Skin epidermis (tissue), 12 donors: ENCODE measurements at regions not wholly inside any gene's neighbourhood (a gene's known extent, or its start where the extent isn't known, plus 50 kb on each side); places are given as distances from the start of the nearest gene placed in this dataset.

Experiments used
- H3K27ac ChIP-seq, 21 experiments: fragments of 200-600 bp; sonication (generic) in 11 of 21; one replicate each; pipeline ENCODE4 v1.5.0; 2020; ENCODE audit warnings: mild to moderate bottlenecking in 3 of 21, inconsistent platforms in 2 of 21, moderate library complexity in 2 of 21
- H3K4me3 ChIP-seq, 7 experiments: fragments of 200-600 bp; sonication (generic) in 2 of 7; one replicate each; pipeline ENCODE4 v1.5.0; 2020; ENCODE audit warnings: inconsistent platforms in 2 of 7, mild to moderate bottlenecking in 2 of 7, moderate library complexity in 1 of 7

DNA sequence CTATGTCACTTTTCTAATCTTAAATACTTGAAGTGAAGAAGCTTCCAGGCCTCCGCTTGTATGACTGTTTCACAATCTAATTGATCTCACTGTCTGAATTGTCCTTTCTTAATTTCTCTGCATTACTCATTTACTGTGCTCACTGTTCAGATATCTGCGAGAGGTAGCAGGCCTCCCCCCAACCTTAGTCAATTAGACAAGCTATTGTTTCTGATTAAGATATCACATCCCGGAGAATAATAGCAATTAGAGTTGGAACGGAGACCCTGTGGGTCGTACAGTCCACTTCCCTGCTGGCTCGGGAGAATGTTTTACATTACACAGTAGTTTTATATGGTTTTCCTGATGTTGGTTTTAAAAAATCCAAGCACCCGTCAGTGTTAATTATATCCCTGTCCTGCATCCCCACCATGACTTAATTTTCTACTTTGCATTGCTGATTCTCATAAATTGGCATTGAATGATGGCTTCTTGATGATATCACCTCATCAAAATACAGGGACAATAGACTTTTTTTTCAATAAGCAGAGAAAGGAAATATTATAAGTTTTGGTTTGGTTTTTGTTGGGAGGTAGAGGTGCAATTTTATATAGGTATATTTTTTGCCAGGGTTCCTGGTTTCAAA, 178.7 kb upstream of the TSHZ2 start:
- no peak overlapping the region for H3K4me3 ChIP-seq
- H3K27ac ChIP-seq: no peak overlapping the region

DNA sequence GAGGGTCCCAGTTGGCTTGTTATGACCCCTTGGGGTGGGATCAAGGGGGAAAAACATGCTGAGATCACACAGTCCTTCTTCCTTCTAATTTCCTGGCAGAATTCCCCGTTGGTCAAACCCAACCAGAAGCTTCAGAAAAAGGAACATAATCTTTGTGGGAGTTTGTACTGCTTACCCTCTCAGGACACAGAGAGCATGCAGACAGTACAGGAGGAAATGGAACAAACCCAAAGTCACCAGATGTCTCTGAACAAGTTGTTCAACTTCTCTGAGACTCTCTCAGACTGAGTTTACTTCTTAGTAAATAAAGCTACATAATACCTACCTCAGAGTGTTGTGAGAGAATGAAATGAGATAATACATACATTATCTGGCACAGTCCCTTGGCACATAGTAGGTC, 181.1 kb upstream of the TSHZ2 start:
- Histone ChIP-seq H3K27ac (no peak overlapping the region), H3K4me3 (no peak overlapping the region)

GRCh38 chr20:52789716-52790115, 182.4 kb upstream of the TSHZ2 start:
- no peak overlapping the region for H3K27ac ChIP-seq

DNA sequence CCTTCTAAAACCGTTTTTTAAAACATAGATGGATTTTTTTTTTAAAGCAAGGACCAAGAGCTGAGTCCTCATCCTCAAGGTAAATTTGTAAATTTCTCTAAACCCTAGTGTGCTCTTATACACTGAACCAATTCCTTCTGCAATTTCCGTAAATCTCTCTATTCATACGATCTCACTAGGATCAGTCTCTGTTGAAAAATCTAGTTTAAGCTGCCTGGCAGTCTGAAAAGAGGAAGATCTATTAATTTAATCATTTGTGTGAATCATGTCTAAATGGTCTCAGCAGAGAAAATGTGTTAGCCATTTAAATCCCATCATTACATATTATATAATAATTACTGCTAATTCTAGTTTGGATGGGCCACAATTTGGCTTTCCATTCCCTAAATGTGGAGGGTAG, 184.2 kb upstream of the TSHZ2 start:
- Histone ChIP-seq H3K4me3 (no peak overlapping the region), H3K27ac (no peak overlapping the region)

More at GRCh38 chr20:52789716-52790115, 182.4 kb upstream of the TSHZ2 start:
- H3K4me3 ChIP-seq: no peak overlapping the region

DNA sequence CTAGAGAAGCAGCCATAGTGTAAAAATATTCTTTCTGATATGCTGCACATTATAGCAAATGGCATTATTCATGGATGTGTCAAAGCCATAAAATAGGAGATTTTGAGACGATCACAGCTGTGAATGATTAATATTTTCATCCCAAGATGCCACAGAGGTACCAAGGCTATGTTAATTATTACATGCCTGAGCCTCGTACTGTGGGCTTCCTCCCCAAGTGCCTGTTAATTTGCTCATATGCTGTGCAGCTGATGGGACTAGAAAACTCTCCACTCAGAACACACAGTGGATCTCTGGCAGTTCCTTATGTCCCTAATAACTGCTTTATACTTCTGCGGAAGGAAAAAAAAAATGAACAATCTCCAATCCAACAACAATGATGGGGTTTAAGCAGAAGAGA, 184.9 kb upstream of the TSHZ2 start:
- H3K27ac ChIP-seq: no peak overlapping the region
- H3K4me3 ChIP-seq: no peak overlapping the region

- H3K4me3 ChIP-seq: no peak overlapping the region
Measured at GRCh38 chr20:52785679-52786078, 186.5 kb upstream of the TSHZ2 start.

DNA sequence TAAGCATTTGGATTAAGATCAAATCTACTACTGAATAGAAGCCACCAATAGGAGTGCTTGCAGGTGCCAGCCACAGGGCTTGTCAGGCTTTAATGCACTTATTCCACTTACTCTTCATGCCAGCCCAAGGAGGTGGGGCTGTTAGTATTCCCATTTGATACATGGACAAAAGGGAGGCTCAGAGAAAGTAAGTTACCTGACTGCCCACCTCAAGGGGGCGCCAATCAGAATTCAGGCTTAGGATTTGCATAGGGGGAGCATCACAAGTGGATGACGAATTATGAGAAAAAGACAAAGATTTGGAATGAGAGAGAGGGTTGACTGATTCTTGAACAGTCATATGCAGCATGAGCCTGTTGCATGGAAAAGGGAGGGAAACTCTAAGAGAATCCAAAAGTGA, 188.4 kb upstream of the TSHZ2 start:
- H3K27ac ChIP-seq: no peak overlapping the region
- no peak overlapping the region for H3K4me3 ChIP-seq

More at GRCh38 chr20:52785679-52786078, 186.5 kb upstream of the TSHZ2 start:
- no peak overlapping the region for H3K27ac ChIP-seq

- Histone ChIP-seq H3K4me3 (no peak overlapping the region), H3K27ac (no peak overlapping the region)
Measured at GRCh38 chr20:52780462-52780861, 191.7 kb upstream of the TSHZ2 start.

DNA sequence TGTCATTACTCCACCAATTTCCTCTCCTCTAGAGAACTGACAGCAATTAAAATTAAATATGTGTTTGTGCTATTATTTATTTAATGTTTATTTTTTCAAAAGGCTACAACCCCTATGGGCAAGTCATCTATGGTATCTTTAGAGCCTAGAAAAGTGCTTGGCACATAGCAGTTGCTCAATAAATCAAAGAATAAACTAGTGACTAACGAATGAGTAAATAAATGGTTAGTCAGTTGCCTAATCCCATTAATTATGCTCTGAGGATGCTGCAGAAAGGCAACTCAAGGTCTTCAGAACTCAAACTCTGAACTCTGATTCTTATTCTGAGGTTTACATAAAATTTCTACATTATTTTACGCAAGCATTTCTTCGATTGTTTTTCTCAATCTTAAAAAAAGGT, 193.0 kb upstream of the TSHZ2 start:
- H3K27ac ChIP-seq: no peak overlapping the region
- no peak overlapping the region for H3K4me3 ChIP-seq

- Histone ChIP-seq H3K4me3 (no peak overlapping the region), H3K27ac (no peak overlapping the region)
Measured at GRCh38 chr20:52777171-52777570, 195.0 kb upstream of the TSHZ2 start.

DNA sequence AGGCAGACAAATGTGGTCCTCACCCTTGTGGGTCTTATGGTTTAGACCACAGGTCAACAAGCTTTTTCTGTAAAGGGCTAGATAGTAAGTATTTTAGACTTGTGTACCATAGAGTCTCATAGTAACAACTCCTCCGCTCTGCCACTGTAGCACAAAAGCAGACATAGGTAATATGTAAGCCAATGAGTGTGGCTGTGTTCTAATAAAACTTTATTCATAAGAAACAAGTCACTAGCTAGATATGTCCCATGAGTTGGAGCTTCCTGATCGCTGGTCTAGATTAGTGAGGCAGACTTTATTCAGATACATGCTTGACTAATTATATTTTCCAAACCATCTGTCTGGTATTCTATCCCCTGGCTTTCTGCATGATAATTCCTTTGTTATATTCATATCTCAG, 196.4 kb upstream of the TSHZ2 start:
- no peak overlapping the region for H3K27ac ChIP-seq
- H3K4me3 ChIP-seq: no peak overlapping the region

- Histone ChIP-seq H3K27ac (no peak overlapping the region), H3K4me3 (no peak overlapping the region)
Measured at GRCh38 chr20:52768694-52769093, 203.5 kb upstream of the TSHZ2 start.

DNA sequence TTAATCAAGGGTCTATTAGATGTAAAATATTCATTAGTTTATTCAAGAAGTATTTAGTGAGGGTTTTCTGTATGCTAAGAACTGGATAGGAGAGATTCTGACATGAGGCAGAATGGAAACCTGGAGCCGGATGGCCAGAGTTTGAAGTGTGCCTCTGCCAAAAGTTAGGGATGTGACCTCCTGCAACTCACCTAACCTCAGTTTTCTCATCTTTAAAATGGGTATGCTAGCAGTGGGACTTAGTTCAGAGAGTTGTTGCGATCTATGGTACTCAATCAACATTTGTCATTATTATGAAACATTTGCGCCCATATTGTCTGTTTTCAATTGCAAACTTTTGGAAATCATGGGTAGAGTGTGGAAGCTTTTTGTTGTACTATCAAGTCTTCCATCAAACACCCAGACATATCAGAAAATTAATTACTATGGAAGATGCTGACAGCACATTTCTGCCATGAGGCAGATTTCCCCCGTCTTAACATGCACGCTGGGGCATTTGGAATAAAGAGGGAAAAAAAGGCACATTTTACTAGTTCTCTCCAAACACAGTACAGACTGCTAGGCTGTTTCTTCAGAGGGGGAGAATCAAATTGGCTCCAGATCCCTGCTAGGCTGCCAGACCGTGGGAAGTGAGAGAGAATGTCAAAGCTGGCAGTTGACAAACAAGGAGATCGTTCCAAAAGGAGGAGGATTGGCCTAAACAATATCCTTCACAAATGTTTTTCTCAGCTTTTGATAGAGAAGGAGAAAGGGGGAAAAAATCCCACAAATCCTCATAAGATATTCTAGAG, 205.3 kb upstream of the TSHZ2 start:
- no peak overlapping the region for H3K4me3 ChIP-seq

DNA sequence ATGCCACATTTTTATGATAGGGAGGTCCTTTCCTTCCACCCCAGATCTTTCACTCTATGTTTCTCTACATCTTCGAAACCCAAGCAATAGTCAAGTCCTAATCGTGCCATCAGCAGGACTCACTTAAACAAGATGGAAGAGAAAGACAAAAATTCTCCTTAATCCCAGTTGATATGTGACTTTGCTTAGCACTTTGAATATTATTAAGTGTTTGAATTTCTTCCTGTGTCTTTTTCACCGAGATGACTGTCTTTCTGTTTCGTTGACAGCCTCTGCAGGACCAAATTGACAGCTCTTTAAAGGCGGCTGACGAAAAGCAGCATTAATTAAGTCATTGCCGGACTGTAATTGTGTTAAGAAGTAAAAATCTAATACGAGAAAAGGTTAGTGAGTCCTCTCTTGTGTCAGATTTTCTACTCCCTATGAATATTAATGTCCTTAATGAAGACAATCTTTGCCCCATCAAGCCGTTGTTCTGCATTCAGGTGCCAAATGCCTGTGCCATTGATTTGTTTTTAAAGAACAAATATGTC, 208.8 kb upstream of the TSHZ2 start:
- H3K4me3 ChIP-seq: no peak overlapping the region
- H3K27ac ChIP-seq: no peak overlapping the region

More for the DNA sequence above, 205.3 kb upstream of the TSHZ2 start:
- H3K27ac ChIP-seq: no peak overlapping the region

DNA sequence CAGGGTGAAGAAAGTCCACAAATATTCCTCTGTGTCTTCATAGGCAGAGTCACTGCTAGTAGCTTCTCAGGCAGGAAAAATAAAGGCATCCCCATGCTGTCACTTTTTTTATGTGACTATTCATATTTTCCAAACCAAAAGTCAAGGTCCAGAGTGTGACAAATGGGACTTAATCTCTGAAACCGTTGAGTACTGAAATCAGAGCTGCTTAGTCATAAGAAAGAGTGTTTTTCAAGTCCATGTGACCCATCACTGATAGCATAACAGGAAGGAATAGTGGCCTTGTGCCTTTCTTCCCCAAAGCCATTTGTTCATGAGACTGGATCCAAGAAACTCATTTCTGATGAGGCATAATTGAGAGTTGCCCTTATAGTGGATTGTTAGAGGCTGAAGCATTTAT, 210.3 kb upstream of the TSHZ2 start:
- H3K4me3 ChIP-seq: no peak overlapping the region
- no peak overlapping the region for H3K27ac ChIP-seq

DNA sequence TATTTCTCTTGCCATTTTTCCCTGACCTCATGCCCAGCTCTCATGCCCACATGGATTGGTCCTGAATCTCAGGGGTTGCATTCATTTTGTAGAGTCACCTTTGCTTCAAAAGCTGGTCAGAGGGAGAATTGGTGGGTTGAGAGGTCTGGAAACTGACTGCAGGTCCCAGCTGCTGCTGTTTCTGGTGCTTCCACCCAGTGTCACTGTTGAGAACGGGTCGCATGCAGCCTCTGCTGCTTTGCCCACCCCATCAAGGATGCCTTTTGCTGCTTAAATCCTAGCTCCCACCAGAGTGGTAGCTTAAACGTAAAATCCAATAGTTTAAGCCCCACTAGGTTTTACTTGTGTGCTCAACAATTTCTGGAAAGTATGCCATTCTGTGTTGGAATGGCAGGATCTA, 211.4 kb upstream of the TSHZ2 start:
- Histone ChIP-seq H3K4me3 (no peak overlapping the region), H3K27ac (no peak overlapping the region)

GRCh38 chr20:52757411-52757810, 214.7 kb upstream of the TSHZ2 start:
- no peak overlapping the region for H3K4me3 ChIP-seq
- H3K27ac ChIP-seq: no peak overlapping the region

- no peak overlapping the region for H3K27ac ChIP-seq
- no peak overlapping the region for H3K4me3 ChIP-seq
Measured at GRCh38 chr20:52755744-52756143, 216.4 kb upstream of the TSHZ2 start.

GRCh38 chr20:52754366-52754765, 217.8 kb upstream of the TSHZ2 start:
- Histone ChIP-seq H3K27ac (no peak overlapping the region), H3K4me3 (no peak overlapping the region)

- Histone ChIP-seq H3K4me3 (no peak overlapping the region), H3K27ac (no peak overlapping the region)
Measured at GRCh38 chr20:52752023-52752422, 220.1 kb upstream of the TSHZ2 start.

DNA sequence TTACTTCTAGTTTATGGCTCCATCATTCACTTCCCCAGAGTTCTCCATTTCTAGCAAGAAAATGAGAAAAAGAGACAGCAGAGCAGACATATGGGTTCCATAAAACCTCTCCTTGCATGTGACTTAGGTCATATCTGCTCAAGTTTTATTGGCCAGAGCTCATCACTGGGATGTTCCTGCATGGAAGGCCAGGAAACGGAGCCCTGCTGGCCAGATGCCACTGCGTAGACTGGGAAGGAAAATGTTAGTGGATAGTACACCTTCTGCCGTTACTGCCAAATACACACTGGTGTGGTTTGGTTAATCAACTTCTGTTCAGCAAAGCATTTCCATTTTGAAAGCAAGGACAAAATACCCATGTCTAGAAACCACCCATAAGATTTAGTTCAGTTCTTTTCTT, 220.6 kb upstream of the TSHZ2 start:
- H3K27ac ChIP-seq: no peak overlapping the region

More for the DNA sequence above, 220.6 kb upstream of the TSHZ2 start:
- no peak overlapping the region for H3K4me3 ChIP-seq
